Activated CD8-positive, alpha-beta T cell treated with anti-CD3 and anti-CD28 coated beads for 36 hours (primary cell): ENCODE measurements at regions not wholly inside any gene's neighbourhood (a gene's known extent, or its start where the extent isn't known, plus 50 kb on each side); places are given as distances from the start of the nearest gene placed in this dataset.

Source experiments
- ATAC-seq: fragments of 200-7000 bp; cut with Tn5 transposase; one replicate; pipeline ENCODE4 v1.10.0; 2021; ENCODE audit warnings: mild to moderate bottlenecking, moderate library complexity
- CTCF ChIA-PET: fragments of 350-600 bp; sonication (Branson Sonifier 250); formaldehyde crosslinking; loops from one replicate; lab custom pipeline; 2021; ENCODE audit warnings: antibody characterized with exemption; lab: Charles Lee
- POLR2A ChIA-PET: fragments of 350-600 bp; sonication (Branson Sonifier 250); formaldehyde crosslinking; loops from one replicate; lab custom pipeline; 2021; ENCODE audit warnings: antibody characterized with exemption; lab: Charles Lee
- DNase-seq: peaks from one replicate; pipeline ENCODE4 v3.0.0-alpha.2; 2020
- H3K27ac Mint-ChIP-seq: one replicate; pipeline ENCODE4 v1.8.0; 2021; ENCODE audit warnings: mild to moderate bottlenecking, mixed read lengths
- H3K27me3 Mint-ChIP-seq: one replicate; pipeline ENCODE4 v1.8.0; 2021; ENCODE audit warnings: mixed read lengths
- H3K36me3 Mint-ChIP-seq: one replicate; pipeline ENCODE4 v1.8.0; 2021; ENCODE audit warnings: low read depth, mixed read lengths
- H3K4me1 Mint-ChIP-seq: one replicate; pipeline ENCODE4 v1.8.0; 2021; ENCODE audit warnings: low read depth, mixed read lengths
- H3K4me3 Mint-ChIP-seq: one replicate; pipeline ENCODE4 v1.8.0; 2021; ENCODE audit warnings: mild to moderate bottlenecking, moderate library complexity, mixed read lengths
- H3K9me3 Mint-ChIP-seq: one replicate; pipeline ENCODE4 v1.8.0; 2021; ENCODE audit warnings: mixed read lengths
- CTCF ChIP-seq: fragments of 200-600 bp; IDR thresholded peaks from one replicate; pipeline ENCODE4 v1.8.0; 2022; ENCODE audit warnings: antibody characterized with exemption, mild to moderate bottlenecking
- intact Hi-C: fragments of 100-400 bp; cut with micrococcal nuclease; formaldehyde crosslinking; loops from one replicate; pipeline ENCODE4 v1.10.0; 2022

GRCh38 chr18:28781616-28782362 is 604.9 kb upstream of the CDH2 start:
- ATAC-seq (no peak), DNase-seq (no peak)
- no peaks in the 10 kb centered on the region for H3K36me3 Mint-ChIP-seq
- H3K4me3 Mint-ChIP-seq = peak overlapping the region; percentile 3
- peak overlapping the region; percentile 79 for H3K27ac Mint-ChIP-seq
- intact Hi-C loops = no loop called here
- POLR2A ChIA-PET = no interaction called here
- no peak for TF ChIP-seq CTCF
- peaks cover 4% of the 10 kb centered on the region for H3K9me3 Mint-ChIP-seq
- H3K4me1 Mint-ChIP-seq = peaks cover 6% of the 10 kb centered on the region
- no peaks in the 10 kb centered on the region for H3K27me3 Mint-ChIP-seq
- CTCF ChIA-PET = no interaction called here

DNA sequence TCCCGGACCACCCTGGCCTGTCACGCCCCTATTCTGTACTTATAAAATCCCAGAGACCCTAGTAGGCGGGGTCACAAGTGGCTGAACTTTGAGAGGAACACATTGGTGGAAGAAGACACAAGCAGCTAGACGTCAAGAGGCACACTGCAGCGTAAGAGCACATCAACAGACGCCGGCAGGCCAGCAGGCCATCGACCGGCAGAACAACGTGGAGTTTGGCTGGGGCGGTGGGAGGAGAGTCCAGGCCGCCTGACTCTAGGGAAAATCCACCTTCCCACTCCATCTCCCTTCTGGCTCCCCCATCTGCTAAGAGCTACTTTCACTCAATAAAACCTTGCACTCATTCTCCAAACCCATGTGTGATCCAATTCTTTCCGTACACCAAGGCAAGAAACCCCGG is 601.8 kb upstream of the CDH2 start:
- CTCF ChIA-PET = no interaction called here
- no peak for TF ChIP-seq CTCF
- Mint-ChIP-seq H3K4me3 (no peak overlapping the region), H3K27ac (no peak overlapping the region), H3K36me3 (no peaks in the 10 kb centered on the region), H3K9me3 (peaks cover 4% of the 10 kb centered on the region), H3K27me3 (no peaks in the 10 kb centered on the region), H3K4me1 (peaks cover 6% of the 10 kb centered on the region)
- intact Hi-C loops = no loop called here
- DNase-seq = no peak
- POLR2A ChIA-PET = no interaction called here
- no peak for ATAC-seq

DNA sequence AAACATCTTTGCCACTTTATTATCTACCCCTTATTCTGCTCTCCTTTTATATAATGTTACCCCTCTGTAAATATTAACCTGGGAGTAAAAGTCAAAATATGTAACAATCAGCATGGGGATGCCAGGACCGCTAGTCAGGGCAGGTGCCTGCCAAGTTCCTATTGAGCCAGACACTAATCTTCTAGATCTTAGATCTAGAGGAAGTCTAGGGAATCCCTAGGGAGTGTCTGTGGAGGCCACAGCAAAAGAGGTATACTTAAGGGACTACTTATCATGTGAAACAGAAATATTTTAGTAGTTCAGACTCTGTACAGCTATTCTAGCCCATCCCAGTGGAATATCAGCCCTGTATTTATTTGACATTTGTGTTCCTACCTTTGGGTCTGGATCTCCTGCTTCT is 600.8 kb upstream of the CDH2 start:
- ATAC-seq = no peak
- intact Hi-C loops = no loop called here

DNA sequence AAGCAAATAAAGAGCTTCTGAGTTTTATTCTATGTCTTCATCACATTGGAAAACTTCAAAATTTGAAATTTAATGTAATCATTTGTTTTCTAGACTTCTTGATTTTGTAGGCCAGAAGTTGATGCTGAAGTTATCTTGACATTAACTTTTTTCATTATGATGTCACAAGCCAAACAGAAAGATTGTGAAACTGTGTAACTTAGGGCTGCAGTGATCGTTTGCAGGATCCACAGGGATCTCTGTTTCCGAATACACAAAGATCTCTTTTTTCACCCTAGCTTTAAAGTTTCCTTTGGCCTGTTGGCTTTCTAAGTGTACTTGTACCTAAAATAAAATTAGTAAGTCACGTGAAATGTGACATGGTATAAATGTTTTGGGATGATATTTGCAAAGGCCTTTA is 594.9 kb upstream of the CDH2 start:
- no peak for TF ChIP-seq CTCF
- ChIA-PET CTCF (no interaction called here), POLR2A (no interaction called here)
- Mint-ChIP-seq H3K9me3 (peaks cover 4% of the 10 kb centered on the region), H3K27me3 (no peaks in the 10 kb centered on the region), H3K4me3 (no peak overlapping the region), H3K36me3 (no peaks in the 10 kb centered on the region), H3K27ac (no peak overlapping the region), H3K4me1 (no peaks in the 10 kb centered on the region)
- DNase-seq (no peak), ATAC-seq (no peak)
- intact Hi-C loops = no loop called here

More for the DNA sequence above, 600.8 kb upstream of the CDH2 start:
- TF ChIP-seq CTCF = no peak
- POLR2A ChIA-PET = no interaction called here
- DNase-seq = no peak
- CTCF ChIA-PET = no interaction called here
- Mint-ChIP-seq H3K36me3 (no peaks in the 10 kb centered on the region), H3K27ac (no peak overlapping the region), H3K4me1 (peaks cover 6% of the 10 kb centered on the region), H3K27me3 (no peaks in the 10 kb centered on the region), H3K4me3 (no peak overlapping the region), H3K9me3 (peaks cover 4% of the 10 kb centered on the region)

GRCh38 chr18:28768791-28769768 is 592.1 kb upstream of the CDH2 start:
- H3K4me1 Mint-ChIP-seq = no peaks in the 10 kb centered on the region

More at GRCh38 chr18:28768791-28769768, 592.1 kb upstream of the CDH2 start:
- POLR2A ChIA-PET = interaction anchor here (1.2 kb wide), 1 partner anchor 18 kb away, joined by 3 read pairs; no protein-coding TSS in a partner anchor
- TF ChIP-seq CTCF = no peak
- Mint-ChIP-seq H3K36me3 (no peaks in the 10 kb centered on the region), H3K27ac (no peak overlapping the region), H3K27me3 (no peaks in the 10 kb centered on the region), H3K9me3 (peaks cover 2% of the 10 kb centered on the region), H3K4me3 (no peak overlapping the region)
- DNase-seq (no peak), ATAC-seq (no peak)
- intact Hi-C loops = no loop called here
- CTCF ChIA-PET = no interaction called here
